ENCODE measurements at regions not wholly inside any gene's neighbourhood (a gene's known extent, or its start where the extent isn't known, plus 50 kb on each side); places are given as distances from the start of the nearest gene placed in this dataset.
"Not testable (repeated sequence)": the region's sequence is repeated elsewhere in the genome, so short reads cannot be mapped to it uniquely, and the experiment has no call there.

DNA sequence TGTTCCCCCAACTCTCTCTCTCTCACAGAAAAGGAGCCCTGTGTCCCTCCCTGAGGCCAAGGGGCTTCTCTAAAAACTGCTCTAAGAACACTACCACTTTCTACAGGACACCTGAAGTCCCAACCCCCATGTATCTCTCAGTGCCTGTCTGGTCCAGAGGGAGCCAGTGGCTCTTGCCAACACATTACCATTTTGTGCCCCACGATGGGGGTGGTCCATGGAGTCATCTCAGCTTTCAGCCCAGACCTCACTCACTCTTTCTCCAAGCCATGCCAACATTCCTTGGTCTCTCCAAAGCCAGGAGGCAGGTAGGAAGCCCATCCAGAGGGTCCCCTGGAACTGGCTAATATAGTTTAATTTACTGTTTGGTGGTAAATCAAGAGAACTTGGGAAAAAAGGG, 962.1 kb upstream of the DEFB115 start:
- TF ChIP-seq, protein P1, sequence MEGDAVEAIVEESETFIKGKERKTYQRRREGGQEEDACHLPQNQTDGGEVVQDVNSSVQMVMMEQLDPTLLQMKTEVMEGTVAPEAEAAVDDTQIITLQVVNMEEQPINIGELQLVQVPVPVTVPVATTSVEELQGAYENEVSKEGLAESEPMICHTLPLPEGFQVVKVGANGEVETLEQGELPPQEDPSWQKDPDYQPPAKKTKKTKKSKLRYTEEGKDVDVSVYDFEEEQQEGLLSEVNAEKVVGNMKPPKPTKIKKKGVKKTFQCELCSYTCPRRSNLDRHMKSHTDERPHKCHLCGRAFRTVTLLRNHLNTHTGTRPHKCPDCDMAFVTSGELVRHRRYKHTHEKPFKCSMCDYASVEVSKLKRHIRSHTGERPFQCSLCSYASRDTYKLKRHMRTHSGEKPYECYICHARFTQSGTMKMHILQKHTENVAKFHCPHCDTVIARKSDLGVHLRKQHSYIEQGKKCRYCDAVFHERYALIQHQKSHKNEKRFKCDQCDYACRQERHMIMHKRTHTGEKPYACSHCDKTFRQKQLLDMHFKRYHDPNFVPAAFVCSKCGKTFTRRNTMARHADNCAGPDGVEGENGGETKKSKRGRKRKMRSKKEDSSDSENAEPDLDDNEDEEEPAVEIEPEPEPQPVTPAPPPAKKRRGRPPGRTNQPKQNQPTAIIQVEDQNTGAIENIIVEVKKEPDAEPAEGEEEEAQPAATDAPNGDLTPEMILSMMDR (IDR thresholded peaks at IDR 0.05), result not testable (repeated sequence)
- not testable (repeated sequence) for TF ChIP-seq POLR2AphosphoS5, POLR2A, EP300 (IDR thresholded peaks at IDR 0.05)
